Sigmoid colon (tissue), 4 donors: ENCODE measurements at regions not wholly inside any gene's neighbourhood (a gene's known extent, or its start where the extent isn't known, plus 50 kb on each side); places are given as distances from the start of the nearest gene placed in this dataset.

Experiments
- CTCF ChIP-seq, 4 experiments: fragments of 450-650 bp in 3 of 4; fragments of 200-600 bp in 1 of 4; IDR thresholded peaks; one replicate each; pipeline ENCODE4 v1.5.1; 2016 to 2019; ENCODE audit warnings: antibody characterized with exemption in 4 of 4, mild to moderate bottlenecking in 3 of 4, moderate library complexity in 2 of 4
- EP300 ChIP-seq, 4 donors: sonication (generic); formaldehyde crosslinking; IDR thresholded peaks; one replicate each; pipeline ENCODE4 v1.6.1; 2017; ENCODE audit warnings: antibody characterized with exemption in 4 of 4
- POLR2AphosphoS5 ChIP-seq, 4 donors: sonication (generic); formaldehyde crosslinking; IDR thresholded peaks; one replicate each; pipeline ENCODE4 v1.6.1; 2017; ENCODE audit warnings: antibody characterized with exemption in 4 of 4

GRCh38 chr5:57417320-57417719 is 65.3 kb downstream of the ACTBL2 start:
- TF ChIP-seq CTCF (IDR thresholded peaks at IDR 0.05) (no peak), EP300 (IDR thresholded peaks at IDR 0.05) (no peak), POLR2AphosphoS5 (IDR thresholded peaks at IDR 0.05) (no peak)
